ENCODE measurements at regions not wholly inside any gene's neighbourhood (a gene's known extent, or its start where the extent isn't known, plus 50 kb on each side); places are given as distances from the start of the nearest gene placed in this dataset.
"Not testable (repeated sequence)": the region's sequence is repeated elsewhere in the genome, so short reads cannot be mapped to it uniquely, and the experiment has no call there.

DNA sequence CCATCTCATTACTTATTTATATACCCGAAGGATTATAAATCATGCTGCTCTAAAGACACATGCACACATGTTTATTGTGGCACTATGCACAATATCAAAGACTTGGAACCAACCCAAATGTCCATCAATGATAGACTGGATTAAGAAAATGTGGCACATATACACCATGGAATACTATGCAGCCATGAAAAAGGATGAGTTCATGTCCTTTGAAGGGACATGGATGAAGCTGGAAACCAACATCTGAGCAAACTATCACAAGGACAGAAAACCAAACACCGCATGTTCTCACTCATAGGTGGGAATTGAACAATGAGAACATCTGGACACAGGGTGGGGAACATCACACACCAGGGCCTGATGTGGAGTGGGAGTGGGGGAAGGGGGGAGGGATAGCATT is 645.0 kb upstream of the CDH10 start:
- not testable (repeated sequence) for H3K4me1 ChIP-seq (ENCODE audit: control insufficient read depth in 1 of 2, insufficient read depth in 2 of 2, low read length in 2 of 2); H3K36me3 ChIP-seq (ENCODE audit: control insufficient read depth in 1 of 2, insufficient read depth in 2 of 2, low read length in 2 of 2); H3K4me3 ChIP-seq (ENCODE audit: low read depth in 1 of 2, low read length in 2 of 2); H3K27me3 ChIP-seq (ENCODE audit: low read depth, low read length); H3K9me3 ChIP-seq (ENCODE audit: control insufficient read depth in 1 of 2, low read length in 2 of 2); H3K27ac ChIP-seq (ENCODE audit: low read length)

DNA sequence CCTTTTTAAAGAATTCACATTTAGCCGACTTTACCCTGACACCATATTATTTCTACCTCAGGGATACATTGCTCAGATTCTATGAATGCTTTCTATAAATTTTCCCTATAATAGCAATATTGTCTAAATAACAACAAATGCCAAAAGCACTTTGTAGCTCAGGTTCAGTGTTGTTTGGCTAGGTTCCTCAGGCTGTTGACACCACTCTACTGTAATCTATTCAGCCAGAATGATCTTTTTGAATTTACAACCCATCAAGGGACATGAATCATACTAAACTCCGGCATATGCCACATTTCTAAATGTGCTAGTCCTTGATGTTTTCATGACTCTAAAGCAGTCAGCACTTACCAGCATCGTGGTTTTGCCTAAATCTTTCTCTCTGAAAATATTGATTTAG is 641.5 kb upstream of the CDH10 start:
- no peaks in the 10 kb centered on the region for H3K27me3 ChIP-seq (ENCODE audit: low read depth, low read length)
- no peak overlapping the region for H3K27ac ChIP-seq (ENCODE audit: low read length)
- H3K9me3 ChIP-seq (ENCODE audit: control insufficient read depth in 1 of 2, low read length in 2 of 2), result peaks cover 0 to 7% of the 10 kb centered on the region in 2 donors
- no peak overlapping the region for H3K4me3 ChIP-seq (ENCODE audit: low read depth in 1 of 2, low read length in 2 of 2)
- no peaks in the 10 kb centered on the region for H3K36me3 ChIP-seq (ENCODE audit: control insufficient read depth in 1 of 2, insufficient read depth in 2 of 2, low read length in 2 of 2)
- no peaks in the 10 kb centered on the region for H3K4me1 ChIP-seq (ENCODE audit: control insufficient read depth in 1 of 2, insufficient read depth in 2 of 2, low read length in 2 of 2)

DNA sequence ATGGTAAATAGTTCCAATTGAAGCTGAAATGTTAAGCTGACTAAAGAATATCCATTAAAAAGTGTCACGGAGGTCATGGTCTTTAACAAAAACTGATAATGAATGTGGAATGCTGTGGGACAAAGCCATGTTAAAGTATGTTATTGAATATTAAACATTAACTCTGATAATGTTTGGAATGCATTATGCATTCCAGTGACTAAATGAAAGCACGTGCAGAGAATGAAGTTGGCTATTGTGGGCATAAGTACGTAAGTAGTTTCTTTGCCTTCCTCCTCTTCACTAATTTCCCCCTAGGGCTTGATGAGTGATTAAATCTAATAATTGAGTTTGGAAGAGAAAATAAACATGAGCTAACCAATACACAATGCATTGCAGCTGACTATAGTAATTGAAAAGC is 640.4 kb upstream of the CDH10 start:
- H3K27me3 ChIP-seq (ENCODE audit: low read depth, low read length), result no peaks in the 10 kb centered on the region
- H3K27ac ChIP-seq (ENCODE audit: low read length), result no peak overlapping the region
- H3K4me1 ChIP-seq (ENCODE audit: control insufficient read depth in 1 of 2, insufficient read depth in 2 of 2, low read length in 2 of 2), result no peaks in the 10 kb centered on the region
- peaks cover 0 to 4% of the 10 kb centered on the region in 2 donors for H3K9me3 ChIP-seq (ENCODE audit: control insufficient read depth in 1 of 2, low read length in 2 of 2)
- H3K36me3 ChIP-seq (ENCODE audit: control insufficient read depth in 1 of 2, insufficient read depth in 2 of 2, low read length in 2 of 2), result no peaks in the 10 kb centered on the region
- no peak overlapping the region for H3K4me3 ChIP-seq (ENCODE audit: low read depth in 1 of 2, low read length in 2 of 2)

DNA sequence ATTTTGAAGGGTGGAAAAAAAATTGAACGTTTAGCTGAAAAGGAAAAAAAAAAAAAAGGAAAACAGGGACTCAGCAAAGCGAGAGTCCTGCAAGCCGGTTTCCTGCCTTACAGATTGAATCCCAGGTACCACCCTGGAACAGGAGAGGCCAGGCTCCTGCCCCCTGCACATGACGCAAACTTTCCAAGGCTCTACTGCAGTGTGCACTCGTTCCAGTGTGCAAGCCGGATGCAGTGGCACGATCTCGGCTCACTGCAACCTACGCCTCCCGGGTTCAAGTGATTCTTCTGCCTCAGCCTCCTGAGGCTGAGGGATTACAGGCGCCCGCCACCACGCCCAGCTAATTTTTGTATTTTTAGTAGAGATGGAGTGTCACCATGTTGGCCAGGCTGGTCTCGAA is 618.7 kb upstream of the CDH10 start:
- H3K36me3 ChIP-seq (ENCODE audit: control insufficient read depth in 1 of 2, insufficient read depth in 2 of 2, low read length in 2 of 2); H3K4me3 ChIP-seq (ENCODE audit: low read depth in 1 of 2, low read length in 2 of 2); H3K27ac ChIP-seq (ENCODE audit: low read length); H3K27me3 ChIP-seq (ENCODE audit: low read depth, low read length); H3K4me1 ChIP-seq (ENCODE audit: control insufficient read depth in 1 of 2, insufficient read depth in 2 of 2, low read length in 2 of 2): not testable (repeated sequence)
- H3K9me3 ChIP-seq (ENCODE audit: control insufficient read depth in 1 of 2, low read length in 2 of 2), result peaks cover 0 to 10% of the 10 kb centered on the region in 2 donors

GRCh38 chr5:25262221-25262620 is 617.4 kb upstream of the CDH10 start:
- Histone ChIP-seq H3K4me1 (ENCODE audit: control insufficient read depth in 1 of 2, insufficient read depth in 2 of 2, low read length in 2 of 2) (no peaks in the 10 kb centered on the region), H3K27me3 (ENCODE audit: low read depth, low read length) (no peaks in the 10 kb centered on the region), H3K36me3 (ENCODE audit: control insufficient read depth in 1 of 2, insufficient read depth in 2 of 2, low read length in 2 of 2) (no peaks in the 10 kb centered on the region), H3K27ac (ENCODE audit: low read length) (no peak overlapping the region), H3K9me3 (ENCODE audit: control insufficient read depth in 1 of 2, low read length in 2 of 2) (peaks cover 0 to 9% of the 10 kb centered on the region in 2 donors), H3K4me3 (ENCODE audit: low read depth in 1 of 2, low read length in 2 of 2) (no peak overlapping the region)

- Histone ChIP-seq H3K4me1 (ENCODE audit: control insufficient read depth in 1 of 2, insufficient read depth in 2 of 2, low read length in 2 of 2) (no peaks in the 10 kb centered on the region), H3K4me3 (ENCODE audit: low read depth in 1 of 2, low read length in 2 of 2) (no peak overlapping the region), H3K36me3 (ENCODE audit: control insufficient read depth in 1 of 2, insufficient read depth in 2 of 2, low read length in 2 of 2) (no peaks in the 10 kb centered on the region), H3K9me3 (ENCODE audit: control insufficient read depth in 1 of 2, low read length in 2 of 2) (peaks cover 0 to 3% of the 10 kb centered on the region in 2 donors), H3K27ac (ENCODE audit: low read length) (no peak overlapping the region), H3K27me3 (ENCODE audit: low read depth, low read length) (no peaks in the 10 kb centered on the region)
Measured at GRCh38 chr5:25255128-25255527, 610.4 kb upstream of the CDH10 start.

DNA sequence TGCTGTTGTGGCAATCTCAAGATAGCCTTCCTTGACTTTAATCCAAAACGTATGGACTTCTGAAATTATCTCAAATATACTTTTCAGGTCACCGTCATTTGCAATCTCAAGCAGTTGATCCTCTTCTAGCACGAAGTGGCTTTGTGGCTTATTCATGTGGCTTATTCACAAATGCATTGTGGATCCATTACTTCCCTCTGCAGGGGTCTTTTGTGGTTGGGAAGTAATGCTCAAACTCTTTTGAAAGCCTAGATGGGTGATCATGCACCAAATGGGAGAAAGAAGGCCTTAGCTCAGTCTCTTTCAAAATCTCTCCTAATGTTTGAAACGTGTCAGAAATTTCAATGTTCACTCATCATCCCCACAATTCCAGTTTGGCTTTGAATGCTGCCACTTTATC is 597.2 kb upstream of the CDH10 start:
- no peaks in the 10 kb centered on the region for H3K27me3 ChIP-seq (ENCODE audit: low read depth, low read length)
- no peak overlapping the region for H3K27ac ChIP-seq (ENCODE audit: low read length)
- no peak overlapping the region for H3K4me3 ChIP-seq (ENCODE audit: low read depth in 1 of 2, low read length in 2 of 2)
- H3K9me3 ChIP-seq (ENCODE audit: control insufficient read depth in 1 of 2, low read length in 2 of 2), result no peaks in the 10 kb centered on the region
- no peaks in the 10 kb centered on the region for H3K4me1 ChIP-seq (ENCODE audit: control insufficient read depth in 1 of 2, insufficient read depth in 2 of 2, low read length in 2 of 2)
- no peaks in the 10 kb centered on the region for H3K36me3 ChIP-seq (ENCODE audit: control insufficient read depth in 1 of 2, insufficient read depth in 2 of 2, low read length in 2 of 2)

GRCh38 chr5:25238720-25239119 is 593.9 kb upstream of the CDH10 start:
- H3K27ac ChIP-seq (ENCODE audit: low read length); H3K4me3 ChIP-seq (ENCODE audit: low read depth in 1 of 2, low read length in 2 of 2); H3K9me3 ChIP-seq (ENCODE audit: control insufficient read depth in 1 of 2, low read length in 2 of 2); H3K4me1 ChIP-seq (ENCODE audit: control insufficient read depth in 1 of 2, insufficient read depth in 2 of 2, low read length in 2 of 2); H3K27me3 ChIP-seq (ENCODE audit: low read depth, low read length); H3K36me3 ChIP-seq (ENCODE audit: control insufficient read depth in 1 of 2, insufficient read depth in 2 of 2, low read length in 2 of 2): not testable (repeated sequence)

DNA sequence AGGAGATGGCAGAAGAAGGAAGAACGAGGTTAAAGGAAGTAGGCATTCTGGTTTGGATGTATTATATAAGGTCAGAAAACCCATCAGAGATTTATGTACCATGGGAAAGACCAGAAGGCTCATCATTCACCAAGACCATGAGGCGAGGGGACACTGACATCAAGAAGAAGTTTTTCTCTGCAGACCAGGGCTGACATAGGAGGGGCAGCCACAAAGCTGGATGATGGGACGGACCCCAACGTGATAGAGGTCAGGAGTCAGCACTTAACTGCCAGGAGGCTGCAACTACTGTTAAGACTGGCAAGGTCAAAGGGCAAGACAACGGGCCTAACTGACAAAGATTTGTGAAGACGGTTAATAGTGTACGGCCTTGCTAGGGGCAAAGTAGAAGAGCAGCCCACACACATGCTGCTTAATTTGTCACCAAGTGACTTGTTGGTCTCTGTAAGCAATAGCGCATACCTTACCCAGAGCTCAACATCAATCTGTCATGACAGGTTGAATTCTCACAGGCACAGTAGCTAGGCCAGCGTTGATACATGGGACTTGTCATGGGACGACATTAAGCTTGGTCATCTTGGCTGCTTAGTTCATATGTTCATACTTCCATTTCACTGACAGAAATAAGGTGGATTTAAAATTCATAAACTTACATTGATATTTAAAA is 579.7 kb upstream of the CDH10 start:
- H3K27me3 ChIP-seq (ENCODE audit: low read depth, low read length), result no peaks in the 10 kb centered on the region
- H3K27ac ChIP-seq (ENCODE audit: low read length), result no peak overlapping the region
- no peaks in the 10 kb centered on the region for H3K36me3 ChIP-seq (ENCODE audit: control insufficient read depth in 1 of 2, insufficient read depth in 2 of 2, low read length in 2 of 2)
- no peaks in the 10 kb centered on the region for H3K9me3 ChIP-seq (ENCODE audit: control insufficient read depth in 1 of 2, low read length in 2 of 2)
- no peak overlapping the region for H3K4me3 ChIP-seq (ENCODE audit: low read depth in 1 of 2, low read length in 2 of 2)
- H3K4me1 ChIP-seq (ENCODE audit: control insufficient read depth in 1 of 2, insufficient read depth in 2 of 2, low read length in 2 of 2), result no peaks in the 10 kb centered on the region

DNA sequence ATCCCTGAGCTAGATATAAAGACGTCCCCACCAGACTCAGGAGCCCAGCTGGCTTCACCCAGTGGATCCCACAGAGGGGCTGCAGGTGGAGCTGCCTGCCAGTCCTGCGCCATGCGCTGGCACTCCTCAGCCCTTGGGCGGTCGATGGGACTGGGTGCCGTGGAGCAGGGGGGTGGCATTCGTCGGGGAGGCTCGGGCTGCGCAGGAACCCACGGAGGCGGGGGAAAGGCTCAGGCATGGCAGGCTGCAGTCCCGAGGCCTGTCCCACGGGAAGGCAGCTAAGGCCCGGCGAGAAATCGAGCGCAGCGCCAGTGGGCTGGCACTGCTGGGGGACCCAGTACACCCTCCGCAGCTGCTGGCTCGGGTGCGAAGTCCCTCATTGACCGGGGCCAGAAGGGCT is 555.1 kb upstream of the CDH10 start:
- H3K9me3 ChIP-seq (ENCODE audit: control insufficient read depth in 1 of 2, low read length in 2 of 2), result not testable (repeated sequence)

DNA sequence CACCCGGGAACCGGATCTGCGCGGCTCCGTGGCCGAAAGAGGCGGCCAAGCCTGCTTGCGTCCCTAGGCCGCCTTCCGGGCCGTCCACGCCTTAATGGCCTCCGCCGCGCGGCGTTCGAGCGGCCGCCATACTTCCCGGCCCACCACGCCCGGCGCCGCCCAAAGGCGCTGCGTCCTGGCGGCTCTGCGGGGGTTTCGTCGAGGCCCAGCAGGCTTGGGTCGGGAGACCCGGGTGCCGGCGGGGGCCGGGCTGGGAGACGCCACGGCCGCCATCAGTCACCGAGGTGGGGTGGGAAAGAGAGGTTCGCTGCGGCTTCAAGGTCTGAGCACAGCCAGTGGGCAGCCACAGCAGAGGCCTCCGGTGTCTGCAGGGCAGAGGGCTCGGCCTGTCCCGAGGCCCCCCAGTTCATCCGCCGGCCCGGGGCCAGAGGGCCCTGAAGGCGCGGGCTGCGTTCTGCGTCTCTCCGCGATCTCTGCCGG is 545.8 kb upstream of the CDH10 start:
- Histone ChIP-seq H3K27ac (ENCODE audit: low read length) (no peak overlapping the region), H3K36me3 (ENCODE audit: control insufficient read depth in 1 of 2, insufficient read depth in 2 of 2, low read length in 2 of 2) (no peaks in the 10 kb centered on the region), H3K9me3 (ENCODE audit: control insufficient read depth in 1 of 2, low read length in 2 of 2) (no peaks in the 10 kb centered on the region), H3K4me3 (ENCODE audit: low read depth in 1 of 2, low read length in 2 of 2) (no peak overlapping the region), H3K27me3 (ENCODE audit: low read depth, low read length) (no peaks in the 10 kb centered on the region), H3K4me1 (ENCODE audit: control insufficient read depth in 1 of 2, insufficient read depth in 2 of 2, low read length in 2 of 2) (no peaks in the 10 kb centered on the region)

More for the DNA sequence above, 555.1 kb upstream of the CDH10 start:
- H3K4me1 ChIP-seq (ENCODE audit: control insufficient read depth in 1 of 2, insufficient read depth in 2 of 2, low read length in 2 of 2); H3K27ac ChIP-seq (ENCODE audit: low read length); H3K4me3 ChIP-seq (ENCODE audit: low read depth in 1 of 2, low read length in 2 of 2); H3K27me3 ChIP-seq (ENCODE audit: low read depth, low read length); H3K36me3 ChIP-seq (ENCODE audit: control insufficient read depth in 1 of 2, insufficient read depth in 2 of 2, low read length in 2 of 2): not testable (repeated sequence)

- no peak overlapping the region for H3K4me3 ChIP-seq (ENCODE audit: low read depth in 1 of 2, low read length in 2 of 2)
Measured at GRCh38 chr5:25181249-25181648, 536.5 kb upstream of the CDH10 start.

More at GRCh38 chr5:25181249-25181648, 536.5 kb upstream of the CDH10 start:
- Histone ChIP-seq H3K4me1 (ENCODE audit: control insufficient read depth in 1 of 2, insufficient read depth in 2 of 2, low read length in 2 of 2) (no peaks in the 10 kb centered on the region), H3K27ac (ENCODE audit: low read length) (no peak overlapping the region), H3K27me3 (ENCODE audit: low read depth, low read length) (no peaks in the 10 kb centered on the region), H3K36me3 (ENCODE audit: control insufficient read depth in 1 of 2, insufficient read depth in 2 of 2, low read length in 2 of 2) (no peaks in the 10 kb centered on the region), H3K9me3 (ENCODE audit: control insufficient read depth in 1 of 2, low read length in 2 of 2) (no peaks in the 10 kb centered on the region)

All from muscle layer of duodenum (tissue), 2 donors.